Right atrium auricular region (tissue), 2 donors: ENCODE measurements at regions not wholly inside any gene's neighbourhood (a gene's known extent, or its start where the extent isn't known, plus 50 kb on each side); places are given as distances from the start of the nearest gene placed in this dataset.

Experiments used
- DNase-seq: peaks from one replicate; pipeline ENCODE4 v3.0.0-alpha.2; 2019; ENCODE audit warnings: low spot score
- H3K27ac ChIP-seq, 2 donors: fragments of 200-600 bp; sonication (generic); 1 replicate in 1 of 2; 2 replicates in 1 of 2; pipeline ENCODE4 v1.5.1; 2016 to 2019
- H3K27me3 ChIP-seq, 2 donors: fragments of 200-600 bp; sonication (generic); one replicate each; pipeline versions ENCODE4 v1.5.1 to v1.6.0; 2017 to 2019
- H3K36me3 ChIP-seq: fragments of 200-600 bp; sonication (generic); one replicate; pipeline ENCODE4 v1.5.1; 2016
- H3K4me1 ChIP-seq, 2 donors: fragments of 200-600 bp; sonication (generic); one replicate each; pipeline versions ENCODE4 v1.5.1 to v1.6.0; 2017 to 2019
- H3K4me3 ChIP-seq, 2 donors: fragments of 200-600 bp; sonication (generic); 1 replicate in 1 of 2; 2 replicates in 1 of 2; pipeline ENCODE4 v1.5.1; 2017 to 2019; ENCODE audit warnings: mild to moderate bottlenecking in 1 of 2, moderate library complexity in 1 of 2
- H3K9me3 ChIP-seq, 2 donors: fragments of 200-600 bp; sonication (generic); one replicate each; pipeline ENCODE4 v1.5.1; 2019
- CTCF ChIP-seq, 2 donors: fragments of 200-600 bp; sonication (generic); IDR thresholded peaks; one replicate each; pipeline ENCODE4 v1.5.1; 2019; ENCODE audit warnings: antibody characterized with exemption in 2 of 2

- H3K27me3 ChIP-seq = no peaks in the 10 kb centered on the region
- DNase-seq = no peak
- no peak overlapping the region for H3K27ac ChIP-seq
- H3K36me3 ChIP-seq = no peaks in the 10 kb centered on the region
- H3K9me3 ChIP-seq = no peaks in the 10 kb centered on the region
- H3K4me3 ChIP-seq = no peak overlapping the region
- no peak for TF ChIP-seq CTCF (IDR thresholded peaks at IDR 0.05)
- no peaks in the 10 kb centered on the region for H3K4me1 ChIP-seq
Observed at GRCh38 chr4:110730318-110730717, 107.4 kb upstream of the PITX2 start.

- H3K4me3 ChIP-seq = no peak overlapping the region
- H3K36me3 ChIP-seq = no peaks in the 10 kb centered on the region
- no peak for TF ChIP-seq CTCF (IDR thresholded peaks at IDR 0.05)
- no peak overlapping the region for H3K27ac ChIP-seq
- H3K4me1 ChIP-seq = no peaks in the 10 kb centered on the region
- no peak for DNase-seq
- H3K9me3 ChIP-seq = no peaks in the 10 kb centered on the region
- no peaks in the 10 kb centered on the region for H3K27me3 ChIP-seq
Observed at GRCh38 chr4:110733901-110734300, 111.0 kb upstream of the PITX2 start.

GRCh38 chr4:110735686-110736085 is 112.8 kb upstream of the PITX2 start:
- Histone ChIP-seq H3K4me1 (no peaks in the 10 kb centered on the region), H3K4me3 (no peak overlapping the region), H3K36me3 (no peaks in the 10 kb centered on the region), H3K27ac (no peak overlapping the region), H3K27me3 (no peaks in the 10 kb centered on the region), H3K9me3 (no peaks in the 10 kb centered on the region)
- no peak for DNase-seq
- no peak for TF ChIP-seq CTCF (IDR thresholded peaks at IDR 0.05)

- no peaks in the 10 kb centered on the region for H3K9me3 ChIP-seq
- H3K36me3 ChIP-seq = no peaks in the 10 kb centered on the region
- no peaks in the 10 kb centered on the region for H3K27me3 ChIP-seq
- no peaks in the 10 kb centered on the region for H3K4me1 ChIP-seq
- TF ChIP-seq CTCF (IDR thresholded peaks at IDR 0.05) = no peak
- DNase-seq = no peak
- H3K4me3 ChIP-seq = no peak overlapping the region
- no peak overlapping the region for H3K27ac ChIP-seq
Observed at GRCh38 chr4:110737931-110738330, 115.1 kb upstream of the PITX2 start.

GRCh38 chr4:110742143-110742542 is 119.3 kb upstream of the PITX2 start:
- H3K4me1 ChIP-seq = no peaks in the 10 kb centered on the region
- H3K36me3 ChIP-seq = no peaks in the 10 kb centered on the region
- no peak overlapping the region for H3K27ac ChIP-seq
- DNase-seq = no peak
- H3K4me3 ChIP-seq = no peak overlapping the region
- no peaks in the 10 kb centered on the region for H3K9me3 ChIP-seq
- H3K27me3 ChIP-seq = no peaks in the 10 kb centered on the region
- no peak for TF ChIP-seq CTCF (IDR thresholded peaks at IDR 0.05)

GRCh38 chr4:110748071-110748470 is 125.2 kb upstream of the PITX2 start:
- Histone ChIP-seq H3K4me3 (no peak overlapping the region), H3K4me1 (no peaks in the 10 kb centered on the region), H3K36me3 (no peaks in the 10 kb centered on the region), H3K9me3 (no peaks in the 10 kb centered on the region), H3K27ac (no peak overlapping the region), H3K27me3 (no peaks in the 10 kb centered on the region)
- no peak for DNase-seq
- no peak for TF ChIP-seq CTCF (IDR thresholded peaks at IDR 0.05)
